ENCODE measurements at regions not wholly inside any gene's neighbourhood (a gene's known extent, or its start where the extent isn't known, plus 50 kb on each side); places are given as distances from the start of the nearest gene placed in this dataset.

DNA sequence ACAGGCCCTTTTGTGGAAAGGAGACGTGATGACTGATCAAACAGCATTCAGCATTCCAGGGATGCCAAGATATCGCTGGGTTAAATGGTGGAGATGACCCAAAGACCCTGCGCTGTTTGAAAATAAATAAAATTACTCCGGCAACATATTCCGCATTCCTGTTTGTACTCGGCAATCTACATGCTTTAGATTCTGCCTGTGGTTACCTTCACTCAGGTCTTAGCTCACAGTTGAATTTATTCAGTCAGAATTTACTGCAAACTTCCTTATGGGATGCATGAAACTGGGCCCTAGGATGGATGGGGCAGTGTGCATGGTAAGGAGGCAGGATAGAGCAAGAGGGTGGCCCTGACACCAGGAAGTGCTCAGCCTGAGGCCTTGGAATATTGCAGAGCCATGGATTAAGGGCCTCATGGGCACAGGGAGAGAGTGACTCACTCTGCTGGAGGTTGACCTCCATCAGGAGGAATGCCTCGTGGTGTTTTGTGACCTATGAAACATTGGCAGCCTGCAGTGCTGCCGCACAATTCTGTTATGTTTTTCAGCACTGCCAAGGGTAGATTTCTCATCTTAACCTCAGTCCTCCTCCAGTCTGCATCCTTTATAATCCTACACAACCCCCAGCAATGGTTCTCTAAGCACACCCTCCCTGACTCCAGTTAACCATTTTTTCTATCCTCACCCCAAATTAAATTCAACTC, 321.4 kb downstream of the IRS1 start (continued):
- TF ChIP-seq, protein P1, sequence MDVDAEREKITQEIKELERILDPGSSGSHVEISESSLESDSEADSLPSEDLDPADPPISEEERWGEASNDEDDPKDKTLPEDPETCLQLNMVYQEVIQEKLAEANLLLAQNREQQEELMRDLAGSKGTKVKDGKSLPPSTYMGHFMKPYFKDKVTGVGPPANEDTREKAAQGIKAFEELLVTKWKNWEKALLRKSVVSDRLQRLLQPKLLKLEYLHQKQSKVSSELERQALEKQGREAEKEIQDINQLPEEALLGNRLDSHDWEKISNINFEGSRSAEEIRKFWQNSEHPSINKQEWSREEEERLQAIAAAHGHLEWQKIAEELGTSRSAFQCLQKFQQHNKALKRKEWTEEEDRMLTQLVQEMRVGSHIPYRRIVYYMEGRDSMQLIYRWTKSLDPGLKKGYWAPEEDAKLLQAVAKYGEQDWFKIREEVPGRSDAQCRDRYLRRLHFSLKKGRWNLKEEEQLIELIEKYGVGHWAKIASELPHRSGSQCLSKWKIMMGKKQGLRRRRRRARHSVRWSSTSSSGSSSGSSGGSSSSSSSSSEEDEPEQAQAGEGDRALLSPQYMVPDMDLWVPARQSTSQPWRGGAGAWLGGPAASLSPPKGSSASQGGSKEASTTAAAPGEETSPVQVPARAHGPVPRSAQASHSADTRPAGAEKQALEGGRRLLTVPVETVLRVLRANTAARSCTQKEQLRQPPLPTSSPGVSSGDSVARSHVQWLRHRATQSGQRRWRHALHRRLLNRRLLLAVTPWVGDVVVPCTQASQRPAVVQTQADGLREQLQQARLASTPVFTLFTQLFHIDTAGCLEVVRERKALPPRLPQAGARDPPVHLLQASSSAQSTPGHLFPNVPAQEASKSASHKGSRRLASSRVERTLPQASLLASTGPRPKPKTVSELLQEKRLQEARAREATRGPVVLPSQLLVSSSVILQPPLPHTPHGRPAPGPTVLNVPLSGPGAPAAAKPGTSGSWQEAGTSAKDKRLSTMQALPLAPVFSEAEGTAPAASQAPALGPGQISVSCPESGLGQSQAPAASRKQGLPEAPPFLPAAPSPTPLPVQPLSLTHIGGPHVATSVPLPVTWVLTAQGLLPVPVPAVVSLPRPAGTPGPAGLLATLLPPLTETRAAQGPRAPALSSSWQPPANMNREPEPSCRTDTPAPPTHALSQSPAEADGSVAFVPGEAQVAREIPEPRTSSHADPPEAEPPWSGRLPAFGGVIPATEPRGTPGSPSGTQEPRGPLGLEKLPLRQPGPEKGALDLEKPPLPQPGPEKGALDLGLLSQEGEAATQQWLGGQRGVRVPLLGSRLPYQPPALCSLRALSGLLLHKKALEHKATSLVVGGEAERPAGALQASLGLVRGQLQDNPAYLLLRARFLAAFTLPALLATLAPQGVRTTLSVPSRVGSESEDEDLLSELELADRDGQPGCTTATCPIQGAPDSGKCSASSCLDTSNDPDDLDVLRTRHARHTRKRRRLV (CRISPR knock-in tag; IDR thresholded peaks at IDR 0.05): no peak
- TF ChIP-seq AGO1 (IDR thresholded peaks at IDR 0.05; ENCODE audit: low read depth, low read length, poor library complexity, severe bottlenecking) (no peak), SP140L (CRISPR knock-in tag; IDR thresholded peaks at IDR 0.05; ENCODE audit: borderline replicate concordance) (no peak), SMC3 (IDR thresholded peaks at IDR 0.05; ENCODE audit: low read length) (0 out of 2 replicates have a peak, but pooled peaks have one; percentile 25), PHF8 (CRISPR knock-in tag; IDR thresholded peaks at IDR 0.05) (peak; percentile 49; the same call in 1 of the 2 replicates), KAT8 (CRISPR knock-in tag; IDR thresholded peaks at IDR 0.05) (peak; percentile 89), RFX1 (IDR thresholded peaks at IDR 0.05) (no peak), ZNF317 (CRISPR knock-in tag; IDR thresholded peaks at IDR 0.05) (peak; percentile 81), ZFY (CRISPR knock-in tag; IDR thresholded peaks at IDR 0.05) (peak; percentile 92), ZNF839 (CRISPR knock-in tag; IDR thresholded peaks at IDR 0.05; ENCODE audit: borderline replicate concordance) (no peak), HOXA9 (CRISPR knock-in tag; IDR thresholded peaks at IDR 0.05; ENCODE audit: borderline replicate concordance) (no peak), ZNF280B (CRISPR knock-in tag; IDR thresholded peaks at IDR 0.05; ENCODE audit: borderline replicate concordance) (no peak), HIVEP1 (CRISPR knock-in tag; IDR thresholded peaks at IDR 0.05) (no peak), ZMYM3 (CRISPR knock-in tag; IDR thresholded peaks at IDR 0.05) (peak; percentile 69; the same call in 1 of the 2 replicates), TEAD2 (CRISPR knock-in tag; IDR thresholded peaks at IDR 0.05) (no peak), KLF6 (CRISPR knock-in tag; IDR thresholded peaks at IDR 0.05) (peak; percentile 88)
- TF ChIP-seq, protein P2, sequence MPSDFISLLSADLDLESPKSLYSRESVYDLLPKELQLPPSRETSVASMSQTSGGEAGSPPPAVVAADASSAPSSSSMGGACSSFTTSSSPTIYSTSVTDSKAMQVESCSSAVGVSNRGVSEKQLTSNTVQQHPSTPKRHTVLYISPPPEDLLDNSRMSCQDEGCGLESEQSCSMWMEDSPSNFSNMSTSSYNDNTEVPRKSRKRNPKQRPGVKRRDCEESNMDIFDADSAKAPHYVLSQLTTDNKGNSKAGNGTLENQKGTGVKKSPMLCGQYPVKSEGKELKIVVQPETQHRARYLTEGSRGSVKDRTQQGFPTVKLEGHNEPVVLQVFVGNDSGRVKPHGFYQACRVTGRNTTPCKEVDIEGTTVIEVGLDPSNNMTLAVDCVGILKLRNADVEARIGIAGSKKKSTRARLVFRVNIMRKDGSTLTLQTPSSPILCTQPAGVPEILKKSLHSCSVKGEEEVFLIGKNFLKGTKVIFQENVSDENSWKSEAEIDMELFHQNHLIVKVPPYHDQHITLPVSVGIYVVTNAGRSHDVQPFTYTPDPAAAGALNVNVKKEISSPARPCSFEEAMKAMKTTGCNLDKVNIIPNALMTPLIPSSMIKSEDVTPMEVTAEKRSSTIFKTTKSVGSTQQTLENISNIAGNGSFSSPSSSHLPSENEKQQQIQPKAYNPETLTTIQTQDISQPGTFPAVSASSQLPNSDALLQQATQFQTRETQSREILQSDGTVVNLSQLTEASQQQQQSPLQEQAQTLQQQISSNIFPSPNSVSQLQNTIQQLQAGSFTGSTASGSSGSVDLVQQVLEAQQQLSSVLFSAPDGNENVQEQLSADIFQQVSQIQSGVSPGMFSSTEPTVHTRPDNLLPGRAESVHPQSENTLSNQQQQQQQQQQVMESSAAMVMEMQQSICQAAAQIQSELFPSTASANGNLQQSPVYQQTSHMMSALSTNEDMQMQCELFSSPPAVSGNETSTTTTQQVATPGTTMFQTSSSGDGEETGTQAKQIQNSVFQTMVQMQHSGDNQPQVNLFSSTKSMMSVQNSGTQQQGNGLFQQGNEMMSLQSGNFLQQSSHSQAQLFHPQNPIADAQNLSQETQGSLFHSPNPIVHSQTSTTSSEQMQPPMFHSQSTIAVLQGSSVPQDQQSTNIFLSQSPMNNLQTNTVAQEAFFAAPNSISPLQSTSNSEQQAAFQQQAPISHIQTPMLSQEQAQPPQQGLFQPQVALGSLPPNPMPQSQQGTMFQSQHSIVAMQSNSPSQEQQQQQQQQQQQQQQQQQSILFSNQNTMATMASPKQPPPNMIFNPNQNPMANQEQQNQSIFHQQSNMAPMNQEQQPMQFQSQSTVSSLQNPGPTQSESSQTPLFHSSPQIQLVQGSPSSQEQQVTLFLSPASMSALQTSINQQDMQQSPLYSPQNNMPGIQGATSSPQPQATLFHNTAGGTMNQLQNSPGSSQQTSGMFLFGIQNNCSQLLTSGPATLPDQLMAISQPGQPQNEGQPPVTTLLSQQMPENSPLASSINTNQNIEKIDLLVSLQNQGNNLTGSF (CRISPR knock-in tag; IDR thresholded peaks at IDR 0.05): no peak
